Endothelial cell of umbilical vein (primary cell): ENCODE measurements at regions not wholly inside any gene's neighbourhood (a gene's known extent, or its start where the extent isn't known, plus 50 kb on each side); places are given as distances from the start of the nearest gene placed in this dataset.

Source experiments
- BruUV-seq: library from RNA; stranded (reverse); fragments of 400-500 nt; replicated peaks from 2 replicates; lab custom pipeline; 2021; lab: Mats Ljungman, UMichigan
- CTCF ChIA-PET: fragments of 300-600, 350-600 bp; sonication (Branson Sonifier 250); formaldehyde crosslinking; loops from one replicate; lab custom pipeline; 2021; ENCODE audit warnings: antibody characterized with exemption, inconsistent platforms; lab: Charles Lee
- POLR2A ChIA-PET: fragments of 300-600, 350-600 bp; sonication (Branson Sonifier 250); formaldehyde crosslinking; loops from one replicate; lab custom pipeline; 2021; ENCODE audit warnings: antibody characterized with exemption, inconsistent platforms; lab: Charles Lee
- DNase-seq: peaks from one replicate; pipeline ENCODE4 v3.0.0-alpha.2; 2011; ENCODE audit warnings: low read depth, low spot score
- FAIRE-seq: peaks from 2 replicates; lab custom pipeline; 2011; peaks lifted over from hg19 to GRCh38; lab: Jason Lieb, UNC
- H2AFZ ChIP-seq: 2 replicates; pipeline ENCODE4 v1.6.0; 2012; ENCODE audit warnings: low read depth, low read length, control low read depth, inconsistent platforms
- H3K27ac ChIP-seq: 2 replicates; pipeline ENCODE4 v1.5.1; 2011; ENCODE audit warnings: low read depth, mild to moderate bottlenecking, control low read depth, low read length, moderate library complexity; ENCODE audit not compliant: insufficient read depth
- H3K27me3 ChIP-seq, 2 experiments: 2 replicates each; pipeline versions ENCODE4 v1.6.0 to v1.6.1; 2011; ENCODE audit warnings: low read length in 2 of 2, mixed read lengths in 1 of 2; ENCODE audit not compliant: control insufficient read depth in 2 of 2, insufficient read depth in 2 of 2
- H3K36me3 ChIP-seq, 2 experiments: 2 replicates in 1 of 2; 3 replicates in 1 of 2; pipeline ENCODE4 v1.5.1; 2011; ENCODE audit warnings: low read length in 2 of 2, mild to moderate bottlenecking in 1 of 2, moderate library complexity in 1 of 2; ENCODE audit not compliant: control insufficient read depth in 2 of 2, insufficient read depth in 2 of 2; ENCODE audit errors: extremely low read depth in 1 of 2
- H3K4me1 ChIP-seq: 3 replicates; pipeline ENCODE4 v1.5.1; 2011; ENCODE audit warnings: mild to moderate bottlenecking, low read length; ENCODE audit not compliant: control insufficient read depth, insufficient read depth; ENCODE audit errors: extremely low read depth
- H3K4me2 ChIP-seq: 2 replicates; pipeline ENCODE4 v1.6.1; 2011; ENCODE audit warnings: low read length, control low read depth, mixed read lengths; ENCODE audit not compliant: insufficient read depth
- H3K4me3 ChIP-seq, 3 experiments: fragments of 200-600 bp in 1 of 3; sonication (generic), shearing (Covaris generic) in 1 of 3; replicated peaks in 1 of 3; 2 replicates each; pipeline ENCODE4 v1.5.1; 2011 to 2016; ENCODE audit warnings: control low read depth in 3 of 3, low read length in 3 of 3, mild to moderate bottlenecking in 2 of 3, inconsistent platforms in 1 of 3, low read depth in 1 of 3, moderate library complexity in 1 of 3; ENCODE audit not compliant: insufficient read depth in 1 of 3
- H3K79me2 ChIP-seq: 2 replicates; pipeline ENCODE4 v1.6.0; 2012; ENCODE audit warnings: low read length, inconsistent platforms; ENCODE audit not compliant: control insufficient read depth, insufficient read depth
- H3K9ac ChIP-seq: replicated peaks from 2 replicates; pipeline ENCODE3; 2011; ENCODE audit warnings: low read length, control low read depth; ENCODE audit not compliant: insufficient read depth; ENCODE audit errors: extremely low read depth
- H3K9me1 ChIP-seq: replicated peaks from 3 replicates; pipeline ENCODE4 v1.6.0; 2011; ENCODE audit warnings: mild to moderate bottlenecking, low read length; ENCODE audit not compliant: control insufficient read depth, insufficient read depth; ENCODE audit errors: extremely low read depth
- H3K9me3 ChIP-seq: replicated peaks from 2 replicates; pipeline ENCODE4 v1.5.1; 2012; ENCODE audit warnings: low read length, inconsistent platforms; ENCODE audit not compliant: control insufficient read depth, insufficient read depth
- H4K20me1 ChIP-seq: replicated peaks from 2 replicates; pipeline ENCODE3; 2011; ENCODE audit warnings: mild to moderate bottlenecking, low read length; ENCODE audit not compliant: control insufficient read depth, insufficient read depth; ENCODE audit errors: extremely low read depth
- EZH2 ChIP-seq: IDR thresholded peaks from 2 replicates; pipeline ENCODE4 v1.6.1; 2012; ENCODE audit warnings: borderline replicate concordance, low read depth, mild to moderate bottlenecking, moderate library complexity, low read length, inconsistent platforms; ENCODE audit not compliant: severe bottlenecking
- FOS ChIP-seq: IDR thresholded peaks from 2 replicates; pipeline ENCODE4 v1.6.1; 2011; ENCODE audit warnings: mild to moderate bottlenecking, low read length, moderate library complexity, borderline replicate concordance; ENCODE audit not compliant: insufficient read depth
- GATA2 ChIP-seq: IDR thresholded peaks from 2 replicates; pipeline ENCODE4 v1.7.0; 2011; ENCODE audit warnings: low read depth, mild to moderate bottlenecking, moderate library complexity, mixed read lengths, low read length; ENCODE audit not compliant: insufficient read length, insufficient read depth
- JUN ChIP-seq: IDR thresholded peaks from 2 replicates; pipeline ENCODE4 v1.6.1; 2011; ENCODE audit warnings: borderline replicate concordance, low read depth; ENCODE audit not compliant: insufficient read length, insufficient read depth
- MYC ChIP-seq: IDR thresholded peaks from one replicate; pipeline ENCODE4 v1.6.1; 2011; ENCODE audit warnings: mild to moderate bottlenecking, low read depth, low read length
- POLR2A ChIP-seq: IDR thresholded peaks from 2 replicates; pipeline ENCODE4 v1.6.1; 2012; ENCODE audit warnings: low read depth, mild to moderate bottlenecking, control low read depth, low read length
- POLR2AphosphoS5 ChIP-seq: IDR thresholded peaks from 2 replicates; pipeline ENCODE4 v1.6.1; 2012; ENCODE audit warnings: low read depth, mild to moderate bottlenecking, control low read depth, low read length, moderate library complexity; ENCODE audit not compliant: insufficient read depth
- dilution Hi-C: fragments of 300-500 bp; cut with MboI; formaldehyde crosslinking; loops from one replicate; pipeline ENCODE4 v1.15.0; 2019; ENCODE audit warnings: low sequenced_read_pairs; ENCODE audit not compliant: extremely low pct_ligation_motif_present
- intact Hi-C: fragments of 100-400 bp; cut with micrococcal nuclease; formaldehyde crosslinking; loops from one replicate; pipeline ENCODE4 v1.10.0; 2022
- TF ChIP-seq, protein P1 (sequence below), 2 donors: IDR thresholded peaks; 1 replicate in 1 of 2; 2 replicates in 1 of 2; pipeline ENCODE4 v1.5.1; 2011; ENCODE audit warnings: low read length in 2 of 2, mild to moderate bottlenecking in 2 of 2, moderate library complexity in 2 of 2, control low read depth in 1 of 2, inconsistent platforms in 1 of 2, low read depth in 1 of 2; ENCODE audit not compliant: insufficient read depth in 1 of 2; ENCODE audit errors: extremely low read depth in 1 of 2
- TF ChIP-seq, protein P2 (sequence below): IDR thresholded peaks from 2 replicates; pipeline ENCODE4 v1.6.1; 2011; ENCODE audit not compliant: insufficient read depth, insufficient read length

DNA sequence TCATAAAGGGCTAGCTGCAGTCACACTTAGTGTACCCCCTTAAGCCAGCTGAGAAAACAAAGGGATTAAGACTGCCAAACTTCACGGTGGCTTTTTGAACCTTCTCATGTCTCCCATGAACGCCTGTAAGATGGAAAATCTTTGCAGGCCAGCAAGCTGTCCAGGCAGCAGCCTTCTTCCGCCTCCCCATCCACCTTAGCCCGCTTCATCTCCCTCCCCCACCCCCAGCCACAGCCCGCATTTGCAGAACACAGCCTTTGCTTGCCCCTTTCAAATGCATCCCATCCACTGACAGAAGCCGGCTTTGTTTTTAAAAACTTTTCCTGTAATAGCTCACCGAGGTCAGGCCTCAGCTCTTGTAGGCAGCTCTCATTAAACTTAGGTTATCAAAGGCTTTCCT lies 113.8 kb upstream of the FAM9B start:
- H3K4me3 ChIP-seq: no peak overlapping the region
- peak; percentile 53 for FAIRE-seq

DNA sequence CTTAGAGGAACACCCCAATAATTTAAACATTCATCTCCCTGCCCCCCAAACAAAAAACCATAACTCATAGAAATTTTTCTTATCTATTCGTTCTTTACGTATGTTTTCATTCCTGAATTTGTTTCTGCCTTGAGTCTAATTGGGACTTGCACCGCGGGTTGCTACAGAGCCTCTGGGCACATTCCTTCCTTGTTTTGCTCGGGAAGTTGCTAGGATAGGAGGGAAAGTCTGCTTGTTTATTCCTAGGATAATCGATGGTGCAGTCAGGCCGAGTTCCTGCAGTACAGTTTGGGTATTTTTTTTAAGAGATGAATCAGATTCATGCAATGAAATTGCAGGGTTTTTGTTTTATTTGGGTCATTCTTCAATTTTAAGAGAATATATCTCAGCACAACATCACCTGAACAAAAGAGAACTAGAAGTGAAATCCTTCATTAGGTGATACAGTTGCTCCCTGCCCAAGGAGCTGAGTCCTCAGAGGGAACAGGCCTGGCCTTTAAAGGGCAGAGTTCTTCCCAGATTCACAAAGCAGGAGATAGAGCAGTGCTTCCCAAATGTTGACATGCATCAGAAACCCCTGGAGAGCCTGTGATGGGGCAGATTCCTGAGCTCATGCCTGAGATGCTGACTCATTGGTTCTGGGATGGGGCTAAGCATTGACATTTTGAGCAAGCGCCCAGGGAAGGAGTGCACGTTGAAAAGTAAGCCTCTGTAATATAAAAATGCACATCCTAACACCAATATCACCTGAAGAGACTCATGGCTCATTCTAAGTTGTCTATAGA lies 114.9 kb upstream of the FAM9B start:
- H3K4me2 ChIP-seq: no peak overlapping the region
- H3K9me1 ChIP-seq: no peaks in the 10 kb centered on the region
- CTCF ChIA-PET: no interaction called here
- POLR2A ChIA-PET: no interaction called here
- no peaks in the 10 kb centered on the region for H3K79me2 ChIP-seq
- FAIRE-seq: peak; percentile 42
- no TSS peak for BruUV-seq
- DNase-seq: no peak
- dilution Hi-C loops: no loop called here
- no peaks in the 10 kb centered on the region for H3K9me3 ChIP-seq
- TF ChIP-seq, protein P1, sequence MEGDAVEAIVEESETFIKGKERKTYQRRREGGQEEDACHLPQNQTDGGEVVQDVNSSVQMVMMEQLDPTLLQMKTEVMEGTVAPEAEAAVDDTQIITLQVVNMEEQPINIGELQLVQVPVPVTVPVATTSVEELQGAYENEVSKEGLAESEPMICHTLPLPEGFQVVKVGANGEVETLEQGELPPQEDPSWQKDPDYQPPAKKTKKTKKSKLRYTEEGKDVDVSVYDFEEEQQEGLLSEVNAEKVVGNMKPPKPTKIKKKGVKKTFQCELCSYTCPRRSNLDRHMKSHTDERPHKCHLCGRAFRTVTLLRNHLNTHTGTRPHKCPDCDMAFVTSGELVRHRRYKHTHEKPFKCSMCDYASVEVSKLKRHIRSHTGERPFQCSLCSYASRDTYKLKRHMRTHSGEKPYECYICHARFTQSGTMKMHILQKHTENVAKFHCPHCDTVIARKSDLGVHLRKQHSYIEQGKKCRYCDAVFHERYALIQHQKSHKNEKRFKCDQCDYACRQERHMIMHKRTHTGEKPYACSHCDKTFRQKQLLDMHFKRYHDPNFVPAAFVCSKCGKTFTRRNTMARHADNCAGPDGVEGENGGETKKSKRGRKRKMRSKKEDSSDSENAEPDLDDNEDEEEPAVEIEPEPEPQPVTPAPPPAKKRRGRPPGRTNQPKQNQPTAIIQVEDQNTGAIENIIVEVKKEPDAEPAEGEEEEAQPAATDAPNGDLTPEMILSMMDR (IDR thresholded peaks at IDR 0.05; ENCODE audit: extremely low read depth in 1 of 2, insufficient read depth in 1 of 2, low read depth in 1 of 2, low read length in 2 of 2): no peak
- TF ChIP-seq JUN: no peak
- no peak for TF ChIP-seq MYC
- TF ChIP-seq POLR2A: no peak
- no peak for TF ChIP-seq GATA2
- no peak for TF ChIP-seq EZH2
- no peak for TF ChIP-seq POLR2AphosphoS5
- TF ChIP-seq, protein P2, sequence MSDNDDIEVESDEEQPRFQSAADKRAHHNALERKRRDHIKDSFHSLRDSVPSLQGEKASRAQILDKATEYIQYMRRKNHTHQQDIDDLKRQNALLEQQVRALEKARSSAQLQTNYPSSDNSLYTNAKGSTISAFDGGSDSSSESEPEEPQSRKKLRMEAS: no peak
- TF ChIP-seq FOS: no peak
- no peaks in the 10 kb centered on the region for H3K36me3 ChIP-seq
- no peak overlapping the region for H3K27ac ChIP-seq
- no peak overlapping the region for H3K4me3 ChIP-seq
- H4K20me1 ChIP-seq: no peaks in the 10 kb centered on the region
- peaks cover 5% of the 10 kb centered on the region for H3K4me1 ChIP-seq
- peaks cover 0 to 2% of the 10 kb centered on the region in 2 experiments for H3K27me3 ChIP-seq
- H3K9ac ChIP-seq: no peak overlapping the region
- H2AFZ ChIP-seq: no peak overlapping the region
- intact Hi-C loops: no loop called here

More for the DNA sequence above, 113.8 kb upstream of the FAM9B start:
- Histone ChIP-seq H3K4me1 (no peaks in the 10 kb centered on the region), H3K9me1 (no peaks in the 10 kb centered on the region), H3K36me3 (no peaks in the 10 kb centered on the region), H3K79me2 (no peaks in the 10 kb centered on the region), H4K20me1 (no peaks in the 10 kb centered on the region), H3K4me2 (no peak overlapping the region), H3K27ac (no peak overlapping the region), H3K27me3 (peaks cover 0 to 2% of the 10 kb centered on the region in 2 experiments), H3K9me3 (no peaks in the 10 kb centered on the region), H3K9ac (no peak overlapping the region), H2AFZ (no peak overlapping the region)
- TF ChIP-seq EZH2 (no peak), FOS (no peak), POLR2A (no peak)
- TF ChIP-seq, protein P2: no peak
- no TSS peak for BruUV-seq
- intact Hi-C loops: no loop called here
- dilution Hi-C loops: no loop called here
- peak; percentile 7 for DNase-seq
- POLR2A ChIA-PET: no interaction called here
- CTCF ChIA-PET: no interaction called here
